HEK293 (cell line): ENCODE measurements at regions not wholly inside any gene's neighbourhood (a gene's known extent, or its start where the extent isn't known, plus 50 kb on each side); places are given as distances from the start of the nearest gene placed in this dataset.

Experiments
- CTCF ChIA-PET: fragments of 350-600 bp; formaldehyde crosslinking; extraction: SDS; loops from one replicate; lab custom pipeline; 2021; ENCODE audit warnings: antibody characterized with exemption; lab: Yijun Ruan, JAX
- POLR2A ChIA-PET: fragments of 300-600 bp; formaldehyde crosslinking; extraction: SDS; loops from one replicate; lab custom pipeline; 2020; ENCODE audit warnings: antibody characterized with exemption, inconsistent platforms; lab: Yijun Ruan, JAX
- H3K27ac ChIP-seq: fragments of 200-500 bp; sonication (Bioruptor generic); 2 replicates; pipeline ENCODE4 v1.5.1; 2014; ENCODE audit warnings: low read depth, low read length, control low read depth, inconsistent platforms; ENCODE audit errors: extremely low read depth
- H3K36me3 ChIP-seq, 2 experiments: fragments of 200-500 bp in 1 of 2; sonication (Bioruptor generic) in 1 of 2; 1 replicate in 1 of 2; 2 replicates in 1 of 2; pipeline ENCODE4 v1.5.1; 2014 to 2017; ENCODE audit warnings: inconsistent platforms in 2 of 2, low read length in 2 of 2; ENCODE audit not compliant: control insufficient read depth in 2 of 2, insufficient read depth in 1 of 2
- H3K4me1 ChIP-seq: fragments of 200-500 bp; sonication (Bioruptor generic); 2 replicates; pipeline ENCODE4 v1.5.1; 2014; ENCODE audit warnings: mild to moderate bottlenecking, low read length, inconsistent platforms; ENCODE audit not compliant: control insufficient read depth, insufficient read depth
- H3K4me3 ChIP-seq: 2 replicates; pipeline ENCODE4 v1.5.1; 2011; ENCODE audit warnings: low read depth, mild to moderate bottlenecking, control low read depth, low read length, moderate library complexity
- H3K9me3 ChIP-seq: fragments of 200-500 bp; sonication (Bioruptor generic); 2 replicates; pipeline ENCODE4 v1.5.1; 2014; ENCODE audit warnings: low read depth, low read length, inconsistent platforms; ENCODE audit not compliant: control insufficient read depth, insufficient read depth
- FEZF1 ChIP-seq: fragments of 450-650 bp; formaldehyde crosslinking; IDR thresholded peaks from 2 replicates; pipeline ENCODE4 v1.5.1; 2016; ENCODE audit warnings: missing biosample characterization, missing genetic modification characterization
- KLF9 ChIP-seq: fragments of 450-650 bp; formaldehyde crosslinking; IDR thresholded peaks from 2 replicates; pipeline ENCODE4 v1.5.1; 2016; ENCODE audit warnings: missing biosample characterization, missing genetic modification characterization, low read depth
- ZBTB8A ChIP-seq: fragments of 450-650 bp; formaldehyde crosslinking; IDR thresholded peaks from 2 replicates; pipeline ENCODE4 v1.5.1; 2016; ENCODE audit warnings: missing biosample characterization, missing genetic modification characterization
- ZNF221 ChIP-seq: fragments of 450-650 bp; formaldehyde crosslinking; IDR thresholded peaks from 2 replicates; pipeline ENCODE4 v1.5.1; 2017; ENCODE audit warnings: missing biosample characterization, missing genetic modification characterization, borderline replicate concordance
- ZNF324 ChIP-seq: fragments of 450-650 bp; formaldehyde crosslinking; IDR thresholded peaks from 2 replicates; pipeline ENCODE4 v1.5.1; 2016; ENCODE audit warnings: missing biosample characterization, missing genetic modification characterization
- ZNF366 ChIP-seq: fragments of 450-650 bp; formaldehyde crosslinking; conservative IDR thresholded peaks from 2 replicates; pipeline ENCODE4 v1.5.1; 2016; ENCODE audit warnings: missing biosample characterization, missing genetic modification characterization
- ZNF514 ChIP-seq: fragments of 450-650 bp; formaldehyde crosslinking; IDR thresholded peaks from 2 replicates; pipeline ENCODE4 v1.5.1; 2016; ENCODE audit warnings: missing biosample characterization, missing genetic modification characterization
- ZNF626 ChIP-seq: fragments of 450-650 bp; sonication (Bioruptor Pico); formaldehyde crosslinking; IDR thresholded peaks from 2 replicates; pipeline ENCODE4 v1.5.1; 2018; ENCODE audit warnings: missing biosample characterization, missing genetic modification characterization, inconsistent platforms
- ZNF664 ChIP-seq: fragments of 450-650 bp; formaldehyde crosslinking; IDR thresholded peaks from 2 replicates; pipeline ENCODE4 v1.5.1; 2016; ENCODE audit warnings: missing biosample characterization, missing genetic modification characterization
- ZNF701 ChIP-seq: fragments of 450-650 bp; formaldehyde crosslinking; IDR thresholded peaks from 2 replicates; pipeline ENCODE4 v1.5.1; 2016; ENCODE audit warnings: missing biosample characterization, missing genetic modification characterization
- ZSCAN23 ChIP-seq: fragments of 450-650 bp; formaldehyde crosslinking; IDR thresholded peaks from 2 replicates; pipeline ENCODE4 v1.5.1; 2016; ENCODE audit warnings: missing biosample characterization, missing genetic modification characterization
- TF ChIP-seq, protein P1 (sequence below): fragments of 450-650 bp; formaldehyde crosslinking; IDR thresholded peaks from 2 replicates; pipeline ENCODE4 v1.5.1; 2016; ENCODE audit warnings: missing biosample characterization, missing genetic modification characterization
- TF ChIP-seq, protein P2 (sequence below): fragments of 450-650 bp; formaldehyde crosslinking; conservative IDR thresholded peaks from 2 replicates; pipeline ENCODE4 v1.5.1; 2016; ENCODE audit warnings: low read depth, missing biosample characterization, missing genetic modification characterization
- TF ChIP-seq, protein P3 (sequence below): fragments of 450-650 bp; formaldehyde crosslinking; optimal IDR thresholded peaks from 2 replicates; pipeline ENCODE3; 2016; ENCODE audit warnings: missing biosample characterization, mild to moderate bottlenecking, missing genetic modification characterization
- TF ChIP-seq, protein P4 (sequence below): fragments of 450-650 bp; formaldehyde crosslinking; IDR thresholded peaks from 2 replicates; pipeline ENCODE4 v1.5.1; 2017; ENCODE audit warnings: missing biosample characterization, missing genetic modification characterization
- TF ChIP-seq, protein P5 (sequence below): fragments of 450-650 bp; formaldehyde crosslinking; IDR thresholded peaks from 2 replicates; pipeline ENCODE4 v1.5.1; 2016; ENCODE audit warnings: missing biosample characterization, missing genetic modification characterization
- TF ChIP-seq, protein P6 (sequence below): fragments of 450-650 bp; formaldehyde crosslinking; IDR thresholded peaks from 2 replicates; pipeline ENCODE4 v1.5.1; 2016; ENCODE audit warnings: missing biosample characterization, missing genetic modification characterization
- TF ChIP-seq, protein P7 (sequence below): IDR thresholded peaks from 2 replicates; pipeline ENCODE4 v1.6.1; 2011; ENCODE audit warnings: mild to moderate bottlenecking, low read depth, low read length, borderline replicate concordance
- TF ChIP-seq, protein P8 (sequence below): fragments of 450-650 bp; formaldehyde crosslinking; IDR thresholded peaks from 2 replicates; pipeline ENCODE4 v1.5.1; 2017; ENCODE audit warnings: missing biosample characterization, missing genetic modification characterization

DNA sequence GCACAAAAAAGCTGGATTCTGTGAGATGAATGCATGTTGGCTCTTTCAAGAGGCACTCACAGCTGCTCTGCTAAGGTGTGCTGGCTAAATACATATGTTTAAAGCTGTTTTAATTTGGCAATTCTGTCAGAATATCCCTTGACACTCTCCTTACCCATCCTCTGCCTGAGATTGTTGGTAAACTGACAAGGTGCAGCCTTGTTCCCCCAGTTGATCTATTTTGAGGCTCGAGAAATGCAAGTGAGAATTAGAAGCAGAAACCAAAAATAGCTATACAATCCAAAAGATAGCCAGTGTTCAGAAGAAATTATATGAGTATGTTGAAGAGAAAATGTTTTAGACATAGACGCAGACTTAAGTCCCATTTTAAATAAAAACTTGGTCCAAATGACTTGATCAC is 971.7 kb upstream of the GYPC start:
- ChIA-PET CTCF (interaction anchor here (0.6 to 1.4 kb wide), 3 partner anchors 15 to 470 kb away, joined by 3 read pairs; no protein-coding TSS in a partner anchor), POLR2A (no interaction called here)
- Histone ChIP-seq H3K4me3 (no peak overlapping the region), H3K4me1 (no peaks in the 10 kb centered on the region), H3K27ac (no peak overlapping the region), H3K9me3 (no peaks in the 10 kb centered on the region), H3K36me3 (no peaks in the 10 kb centered on the region)
- TF ChIP-seq, protein P1, sequence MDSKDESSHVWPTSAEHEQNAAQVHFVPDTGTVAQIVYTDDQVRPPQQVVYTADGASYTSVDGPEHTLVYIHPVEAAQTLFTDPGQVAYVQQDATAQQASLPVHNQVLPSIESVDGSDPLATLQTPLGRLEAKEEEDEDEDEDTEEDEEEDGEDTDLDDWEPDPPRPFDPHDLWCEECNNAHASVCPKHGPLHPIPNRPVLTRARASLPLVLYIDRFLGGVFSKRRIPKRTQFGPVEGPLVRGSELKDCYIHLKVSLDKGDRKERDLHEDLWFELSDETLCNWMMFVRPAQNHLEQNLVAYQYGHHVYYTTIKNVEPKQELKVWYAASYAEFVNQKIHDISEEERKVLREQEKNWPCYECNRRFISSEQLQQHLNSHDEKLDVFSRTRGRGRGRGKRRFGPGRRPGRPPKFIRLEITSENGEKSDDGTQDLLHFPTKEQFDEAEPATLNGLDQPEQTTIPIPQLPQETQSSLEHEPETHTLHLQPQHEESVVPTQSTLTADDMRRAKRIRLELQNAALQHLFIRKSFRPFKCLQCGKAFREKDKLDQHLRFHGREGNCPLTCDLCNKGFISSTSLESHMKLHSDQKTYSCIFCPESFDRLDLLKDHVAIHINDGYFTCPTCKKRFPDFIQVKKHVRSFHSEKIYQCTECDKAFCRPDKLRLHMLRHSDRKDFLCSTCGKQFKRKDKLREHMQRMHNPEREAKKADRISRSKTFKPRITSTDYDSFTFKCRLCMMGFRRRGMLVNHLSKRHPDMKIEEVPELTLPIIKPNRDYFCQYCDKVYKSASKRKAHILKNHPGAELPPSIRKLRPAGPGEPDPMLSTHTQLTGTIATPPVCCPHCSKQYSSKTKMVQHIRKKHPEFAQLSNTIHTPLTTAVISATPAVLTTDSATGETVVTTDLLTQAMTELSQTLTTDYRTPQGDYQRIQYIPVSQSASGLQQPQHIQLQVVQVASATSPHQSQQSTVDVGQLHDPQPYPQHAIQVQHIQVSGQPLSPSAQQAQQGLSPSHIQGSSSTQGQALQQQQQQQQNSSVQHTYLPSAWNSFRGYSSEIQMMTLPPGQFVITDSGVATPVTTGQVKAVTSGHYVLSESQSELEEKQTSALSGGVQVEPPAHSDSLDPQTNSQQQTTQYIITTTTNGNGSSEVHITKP (tag by site-specific recombination) = no peak
- TF ChIP-seq, protein P2, sequence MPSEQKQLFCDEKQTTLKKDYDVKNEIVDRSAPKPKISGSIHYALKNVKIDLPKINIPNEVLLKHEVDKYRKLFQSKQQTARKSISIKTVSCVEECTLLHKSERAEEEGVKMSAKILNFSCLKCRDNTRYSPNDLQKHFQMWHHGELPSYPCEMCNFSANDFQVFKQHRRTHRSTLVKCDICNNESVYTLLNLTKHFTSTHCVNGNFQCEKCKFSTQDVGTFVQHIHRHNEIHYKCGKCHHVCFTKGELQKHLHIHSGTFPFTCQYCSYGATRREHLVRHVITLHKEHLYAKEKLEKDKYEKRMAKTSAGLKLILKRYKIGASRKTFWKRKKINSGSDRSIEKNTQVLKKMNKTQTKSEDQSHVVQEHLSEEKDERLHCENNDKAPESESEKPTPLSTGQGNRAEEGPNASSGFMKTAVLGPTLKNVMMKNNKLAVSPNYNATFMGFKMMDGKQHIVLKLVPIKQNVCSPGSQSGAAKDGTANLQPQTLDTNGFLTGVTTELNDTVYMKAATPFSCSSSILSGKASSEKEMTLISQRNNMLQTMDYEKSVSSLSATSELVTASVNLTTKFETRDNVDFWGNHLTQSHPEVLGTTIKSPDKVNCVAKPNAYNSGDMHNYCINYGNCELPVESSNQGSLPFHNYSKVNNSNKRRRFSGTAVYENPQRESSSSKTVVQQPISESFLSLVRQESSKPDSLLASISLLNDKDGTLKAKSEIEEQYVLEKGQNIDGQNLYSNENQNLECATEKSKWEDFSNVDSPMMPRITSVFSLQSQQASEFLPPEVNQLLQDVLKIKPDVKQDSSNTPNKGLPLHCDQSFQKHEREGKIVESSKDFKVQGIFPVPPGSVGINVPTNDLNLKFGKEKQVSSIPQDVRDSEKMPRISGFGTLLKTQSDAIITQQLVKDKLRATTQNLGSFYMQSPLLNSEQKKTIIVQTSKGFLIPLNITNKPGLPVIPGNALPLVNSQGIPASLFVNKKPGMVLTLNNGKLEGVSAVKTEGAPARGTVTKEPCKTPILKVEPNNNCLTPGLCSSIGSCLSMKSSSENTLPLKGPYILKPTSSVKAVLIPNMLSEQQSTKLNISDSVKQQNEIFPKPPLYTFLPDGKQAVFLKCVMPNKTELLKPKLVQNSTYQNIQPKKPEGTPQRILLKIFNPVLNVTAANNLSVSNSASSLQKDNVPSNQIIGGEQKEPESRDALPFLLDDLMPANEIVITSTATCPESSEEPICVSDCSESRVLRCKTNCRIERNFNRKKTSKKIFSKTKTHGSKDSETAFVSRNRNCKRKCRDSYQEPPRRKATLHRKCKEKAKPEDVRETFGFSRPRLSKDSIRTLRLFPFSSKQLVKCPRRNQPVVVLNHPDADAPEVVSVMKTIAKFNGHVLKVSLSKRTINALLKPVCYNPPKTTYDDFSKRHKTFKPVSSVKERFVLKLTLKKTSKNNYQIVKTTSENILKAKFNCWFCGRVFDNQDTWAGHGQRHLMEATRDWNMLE (tag by site-specific recombination) = no peak
- no peak for TF ChIP-seq ZNF701 (tag by site-specific recombination)
- no peak for TF ChIP-seq FEZF1
- TF ChIP-seq, protein P3, sequence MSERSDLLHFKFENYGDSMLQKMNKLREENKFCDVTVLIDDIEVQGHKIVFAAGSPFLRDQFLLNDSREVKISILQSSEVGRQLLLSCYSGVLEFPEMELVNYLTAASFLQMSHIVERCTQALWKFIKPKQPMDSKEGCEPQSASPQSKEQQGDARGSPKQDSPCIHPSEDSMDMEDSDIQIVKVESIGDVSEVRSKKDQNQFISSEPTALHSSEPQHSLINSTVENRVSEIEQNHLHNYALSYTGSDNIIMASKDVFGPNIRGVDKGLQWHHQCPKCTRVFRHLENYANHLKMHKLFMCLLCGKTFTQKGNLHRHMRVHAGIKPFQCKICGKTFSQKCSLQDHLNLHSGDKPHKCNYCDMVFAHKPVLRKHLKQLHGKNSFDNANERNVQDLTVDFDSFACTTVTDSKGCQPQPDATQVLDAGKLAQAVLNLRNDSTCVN (tag by site-specific recombination) = no peak
- TF ChIP-seq, protein P4, sequence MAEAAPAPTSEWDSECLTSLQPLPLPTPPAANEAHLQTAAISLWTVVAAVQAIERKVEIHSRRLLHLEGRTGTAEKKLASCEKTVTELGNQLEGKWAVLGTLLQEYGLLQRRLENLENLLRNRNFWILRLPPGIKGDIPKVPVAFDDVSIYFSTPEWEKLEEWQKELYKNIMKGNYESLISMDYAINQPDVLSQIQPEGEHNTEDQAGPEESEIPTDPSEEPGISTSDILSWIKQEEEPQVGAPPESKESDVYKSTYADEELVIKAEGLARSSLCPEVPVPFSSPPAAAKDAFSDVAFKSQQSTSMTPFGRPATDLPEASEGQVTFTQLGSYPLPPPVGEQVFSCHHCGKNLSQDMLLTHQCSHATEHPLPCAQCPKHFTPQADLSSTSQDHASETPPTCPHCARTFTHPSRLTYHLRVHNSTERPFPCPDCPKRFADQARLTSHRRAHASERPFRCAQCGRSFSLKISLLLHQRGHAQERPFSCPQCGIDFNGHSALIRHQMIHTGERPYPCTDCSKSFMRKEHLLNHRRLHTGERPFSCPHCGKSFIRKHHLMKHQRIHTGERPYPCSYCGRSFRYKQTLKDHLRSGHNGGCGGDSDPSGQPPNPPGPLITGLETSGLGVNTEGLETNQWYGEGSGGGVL = no peak
- no peak for TF ChIP-seq ZNF626 (tag by site-specific recombination)
- no peak for TF ChIP-seq ZNF514 (tag by site-specific recombination)
- TF ChIP-seq, protein P5, sequence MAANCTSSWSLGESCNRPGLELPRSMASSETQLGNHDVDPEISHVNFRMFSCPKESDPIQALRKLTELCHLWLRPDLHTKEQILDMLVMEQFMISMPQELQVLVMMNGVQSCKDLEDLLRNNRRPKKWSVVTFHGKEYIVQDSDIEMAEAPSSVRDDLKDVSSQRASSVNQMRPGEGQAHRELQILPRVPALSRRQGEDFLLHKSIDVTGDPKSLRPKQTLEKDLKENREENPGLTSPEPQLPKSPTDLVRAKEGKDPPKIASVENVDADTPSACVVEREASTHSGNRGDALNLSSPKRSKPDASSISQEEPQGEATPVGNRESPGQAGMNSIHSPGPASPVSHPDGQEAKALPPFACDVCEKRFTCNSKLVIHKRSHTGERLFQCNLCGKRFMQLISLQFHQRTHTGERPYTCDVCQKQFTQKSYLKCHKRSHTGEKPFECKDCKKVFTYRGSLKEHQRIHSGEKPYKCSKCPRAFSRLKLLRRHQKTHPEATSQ (tag by site-specific recombination) = no peak
- no peak for TF ChIP-seq ZNF221
- TF ChIP-seq, protein P6, sequence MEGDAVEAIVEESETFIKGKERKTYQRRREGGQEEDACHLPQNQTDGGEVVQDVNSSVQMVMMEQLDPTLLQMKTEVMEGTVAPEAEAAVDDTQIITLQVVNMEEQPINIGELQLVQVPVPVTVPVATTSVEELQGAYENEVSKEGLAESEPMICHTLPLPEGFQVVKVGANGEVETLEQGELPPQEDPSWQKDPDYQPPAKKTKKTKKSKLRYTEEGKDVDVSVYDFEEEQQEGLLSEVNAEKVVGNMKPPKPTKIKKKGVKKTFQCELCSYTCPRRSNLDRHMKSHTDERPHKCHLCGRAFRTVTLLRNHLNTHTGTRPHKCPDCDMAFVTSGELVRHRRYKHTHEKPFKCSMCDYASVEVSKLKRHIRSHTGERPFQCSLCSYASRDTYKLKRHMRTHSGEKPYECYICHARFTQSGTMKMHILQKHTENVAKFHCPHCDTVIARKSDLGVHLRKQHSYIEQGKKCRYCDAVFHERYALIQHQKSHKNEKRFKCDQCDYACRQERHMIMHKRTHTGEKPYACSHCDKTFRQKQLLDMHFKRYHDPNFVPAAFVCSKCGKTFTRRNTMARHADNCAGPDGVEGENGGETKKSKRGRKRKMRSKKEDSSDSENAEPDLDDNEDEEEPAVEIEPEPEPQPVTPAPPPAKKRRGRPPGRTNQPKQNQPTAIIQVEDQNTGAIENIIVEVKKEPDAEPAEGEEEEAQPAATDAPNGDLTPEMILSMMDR (tag by site-specific recombination) = no peak
- TF ChIP-seq ZNF366 (tag by site-specific recombination) = no peak
- TF ChIP-seq, protein P7, sequence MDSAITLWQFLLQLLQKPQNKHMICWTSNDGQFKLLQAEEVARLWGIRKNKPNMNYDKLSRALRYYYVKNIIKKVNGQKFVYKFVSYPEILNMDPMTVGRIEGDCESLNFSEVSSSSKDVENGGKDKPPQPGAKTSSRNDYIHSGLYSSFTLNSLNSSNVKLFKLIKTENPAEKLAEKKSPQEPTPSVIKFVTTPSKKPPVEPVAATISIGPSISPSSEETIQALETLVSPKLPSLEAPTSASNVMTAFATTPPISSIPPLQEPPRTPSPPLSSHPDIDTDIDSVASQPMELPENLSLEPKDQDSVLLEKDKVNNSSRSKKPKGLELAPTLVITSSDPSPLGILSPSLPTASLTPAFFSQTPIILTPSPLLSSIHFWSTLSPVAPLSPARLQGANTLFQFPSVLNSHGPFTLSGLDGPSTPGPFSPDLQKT = no peak
- TF ChIP-seq ZNF664 (tag by site-specific recombination) = no peak
- TF ChIP-seq, protein P8, sequence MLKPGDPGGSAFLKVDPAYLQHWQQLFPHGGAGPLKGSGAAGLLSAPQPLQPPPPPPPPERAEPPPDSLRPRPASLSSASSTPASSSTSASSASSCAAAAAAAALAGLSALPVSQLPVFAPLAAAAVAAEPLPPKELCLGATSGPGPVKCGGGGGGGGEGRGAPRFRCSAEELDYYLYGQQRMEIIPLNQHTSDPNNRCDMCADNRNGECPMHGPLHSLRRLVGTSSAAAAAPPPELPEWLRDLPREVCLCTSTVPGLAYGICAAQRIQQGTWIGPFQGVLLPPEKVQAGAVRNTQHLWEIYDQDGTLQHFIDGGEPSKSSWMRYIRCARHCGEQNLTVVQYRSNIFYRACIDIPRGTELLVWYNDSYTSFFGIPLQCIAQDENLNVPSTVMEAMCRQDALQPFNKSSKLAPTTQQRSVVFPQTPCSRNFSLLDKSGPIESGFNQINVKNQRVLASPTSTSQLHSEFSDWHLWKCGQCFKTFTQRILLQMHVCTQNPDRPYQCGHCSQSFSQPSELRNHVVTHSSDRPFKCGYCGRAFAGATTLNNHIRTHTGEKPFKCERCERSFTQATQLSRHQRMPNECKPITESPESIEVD (tag by site-specific recombination) = no peak
- TF ChIP-seq ZNF324 = no peak
- no peak for TF ChIP-seq KLF9 (tag by site-specific recombination)
- no peak for TF ChIP-seq ZSCAN23 (tag by site-specific recombination)
- no peak for TF ChIP-seq ZBTB8A (tag by site-specific recombination)
